ENCODE measurements at regions not wholly inside any gene's neighbourhood (a gene's known extent, or its start where the extent isn't known, plus 50 kb on each side); places are given as distances from the start of the nearest gene placed in this dataset.

GRCh38 chr3:148187296-148187695 lies 510.4 kb upstream of the AGTR1 start:
- no peaks in the 10 kb centered on the region for H3K27me3 ChIP-seq (ENCODE audit: insufficient read depth, low read depth, low read length)
- no peaks in the 10 kb centered on the region for H3F3A ChIP-seq (ENCODE audit: insufficient read depth, low read length, poor library complexity, severe bottlenecking)
- no peak for TF ChIP-seq MXI1 (conservative IDR thresholded peaks at IDR 0.05; ENCODE audit: poor library complexity, severe bottlenecking)
- no peak for TF ChIP-seq EP300 (conservative IDR thresholded peaks at IDR 0.05; ENCODE audit: poor library complexity, severe bottlenecking)
- TF ChIP-seq TAF1 (IDR thresholded peaks at IDR 0.05; ENCODE audit: low read depth) = no peak
- TF ChIP-seq RAD21 (conservative IDR thresholded peaks at IDR 0.05) = no peak
- no peak for TF ChIP-seq EZH2 (IDR thresholded peaks at IDR 0.05; ENCODE audit: borderline replicate concordance, insufficient read depth, low read length, poor library complexity, severe bottlenecking)
- TF ChIP-seq POLR2AphosphoS5 (IDR thresholded peaks at IDR 0.05) = no peak
- TF ChIP-seq REST (IDR thresholded peaks at IDR 0.05; ENCODE audit: borderline replicate concordance) = no peak
- no peak for TF ChIP-seq CTCF (IDR thresholded peaks at IDR 0.05; ENCODE audit: poor library complexity, severe bottlenecking)
- no peak overlapping the region for H3K4me2 ChIP-seq (ENCODE audit: low read length)
- no peaks in the 10 kb centered on the region for H4K20me1 ChIP-seq (ENCODE audit: insufficient read depth)
- H3K27ac ChIP-seq (ENCODE audit: low read length) = no peak overlapping the region
- no peak overlapping the region for H3K4me3 ChIP-seq (ENCODE audit: low read length)
- H3K9me3 ChIP-seq (ENCODE audit: low read length) = no peaks in the 10 kb centered on the region
- H3K36me3 ChIP-seq (ENCODE audit: insufficient read depth, low read length) = no peaks in the 10 kb centered on the region
- no peak overlapping the region for H3K9ac ChIP-seq (ENCODE audit: low read length)
- H3K9me2 ChIP-seq (ENCODE audit: insufficient read depth, low read length) = no peaks in the 10 kb centered on the region
- no peak overlapping the region for H2AFZ ChIP-seq (ENCODE audit: low read depth, low read length)
- no peaks in the 10 kb centered on the region for H3K79me2 ChIP-seq (replicated peaks; ENCODE audit: insufficient read depth, low read length)

GRCh38 chr3:148190441-148190990 lies 507.2 kb upstream of the AGTR1 start:
- Histone ChIP-seq H3K9me2 (ENCODE audit: insufficient read depth, low read length) (no peaks in the 10 kb centered on the region), H2AFZ (ENCODE audit: low read depth, low read length) (no peak overlapping the region), H3K27ac (ENCODE audit: low read length) (no peak overlapping the region), H3K9ac (ENCODE audit: low read length) (no peak overlapping the region), H3K36me3 (ENCODE audit: insufficient read depth, low read length) (no peaks in the 10 kb centered on the region), H3K4me2 (ENCODE audit: low read length) (peak overlapping the region; percentile 20), H3F3A (ENCODE audit: insufficient read depth, low read length, poor library complexity, severe bottlenecking) (no peaks in the 10 kb centered on the region), H3K27me3 (ENCODE audit: insufficient read depth, low read depth, low read length) (no peaks in the 10 kb centered on the region), H3K4me3 (ENCODE audit: low read length) (no peak overlapping the region), H3K9me3 (ENCODE audit: low read length) (no peaks in the 10 kb centered on the region), H4K20me1 (ENCODE audit: insufficient read depth) (no peaks in the 10 kb centered on the region), H3K79me2 (replicated peaks; ENCODE audit: insufficient read depth, low read length) (no peaks in the 10 kb centered on the region)
- TF ChIP-seq REST (IDR thresholded peaks at IDR 0.05; ENCODE audit: borderline replicate concordance) (no peak), EZH2 (IDR thresholded peaks at IDR 0.05; ENCODE audit: borderline replicate concordance, insufficient read depth, low read length, poor library complexity, severe bottlenecking) (no peak), EP300 (conservative IDR thresholded peaks at IDR 0.05; ENCODE audit: poor library complexity, severe bottlenecking) (no peak), SMC3 (conservative IDR thresholded peaks at IDR 0.05; ENCODE audit: poor library complexity) (no peak), CTCF (IDR thresholded peaks at IDR 0.05; ENCODE audit: poor library complexity, severe bottlenecking) (no peak), MXI1 (conservative IDR thresholded peaks at IDR 0.05; ENCODE audit: poor library complexity, severe bottlenecking) (no peak), POLR2AphosphoS5 (IDR thresholded peaks at IDR 0.05) (no peak), TAF1 (IDR thresholded peaks at IDR 0.05; ENCODE audit: low read depth) (no peak), RAD21 (conservative IDR thresholded peaks at IDR 0.05) (no peak)
